ENCODE measurements at regions not wholly inside any gene's neighbourhood (a gene's known extent, or its start where the extent isn't known, plus 50 kb on each side); places are given as distances from the start of the nearest gene placed in this dataset.

DNA sequence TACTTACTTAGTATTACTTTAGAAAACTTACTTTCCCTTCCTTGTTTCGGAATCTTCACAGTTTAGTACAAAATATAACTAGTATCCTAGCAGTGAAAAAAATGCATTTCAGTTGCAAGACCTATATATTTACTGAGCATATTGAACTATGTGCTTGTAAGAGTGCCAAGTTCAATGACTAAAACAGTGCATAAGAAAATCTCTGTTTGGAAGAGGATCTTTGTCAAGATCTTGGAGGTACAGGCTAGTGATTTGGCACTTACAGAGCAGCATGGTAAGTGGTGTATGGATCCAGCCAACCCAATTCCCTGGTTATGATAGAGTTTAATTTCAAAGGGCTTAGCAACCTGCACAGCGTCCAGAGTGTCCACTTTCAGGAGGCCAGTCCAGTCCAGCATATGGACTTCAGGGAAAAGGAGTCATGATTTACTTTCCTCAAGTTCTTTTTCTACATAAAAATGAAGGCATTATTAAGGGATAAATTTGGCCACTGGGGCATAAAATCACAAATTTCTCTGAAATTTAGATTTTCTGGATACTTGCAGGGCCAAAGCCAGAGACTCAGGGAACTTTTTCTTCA lies 625.8 kb upstream of the BCHE start:
- no peaks in the 10 kb centered on the region for H3K4me1 ChIP-seq (ENCODE audit: control insufficient read depth, insufficient read depth, low read length)
- no peak overlapping the region for H3K4me2 ChIP-seq (ENCODE audit: low read depth, low read length)
- no peak overlapping the region for H3K14ac ChIP-seq (replicated peaks; ENCODE audit: low read depth, low read length)
- ChIA-PET CTCF (no interaction called here), POLR2A (ENCODE audit: unreplicated experiment) (no interaction called here)
- no peak overlapping the region for H3K4ac ChIP-seq (ENCODE audit: low read depth, low read length)
- no peak overlapping the region for H4K5ac ChIP-seq (ENCODE audit: low read depth, low read length)
- no peaks in the 10 kb centered on the region for H3K36me3 ChIP-seq (ENCODE audit: control insufficient read depth, insufficient read depth, low read length)
- in situ Hi-C loops (cut with MboI; ENCODE audit: low sequenced_read_pairs), result no loop called here
- ATAC-seq (ENCODE audit: low read depth) (no peak), DNase-seq (no peak)
- intact Hi-C loops (cut with micrococcal nuclease), result no loop called here
- WGBS, 2 experiments (ENCODE audit: extremely low coverage in 2 of 2, insufficient read length in 1 of 2), result no CpG with 5 or more reads among the region's 2 CpGs
- H2BK15ac ChIP-seq (ENCODE audit: low read depth, low read length), result no peak overlapping the region
- no peaks in the 10 kb centered on the region for H3K79me1 ChIP-seq (ENCODE audit: low read depth in 1 of 2, low read length in 2 of 2)
- no peak overlapping the region for H3K9ac ChIP-seq (ENCODE audit: low read depth, low read length)
- no peak overlapping the region for H2AFZ ChIP-seq (replicated peaks; ENCODE audit: low read length, poor library complexity)
- no peak overlapping the region for H4K8ac ChIP-seq (ENCODE audit: low read depth in 2 of 2, low read length in 2 of 2)
- no TSS peak for BruUV-seq (replicated peaks)
- no peak overlapping the region for H2BK20ac ChIP-seq (ENCODE audit: low read depth, low read length)
- H2AK5ac ChIP-seq (ENCODE audit: low read depth, low read length), result no peak overlapping the region
- H3K27ac ChIP-seq (ENCODE audit: insufficient read depth, low read length), result no peak overlapping the region
- H2AK9ac ChIP-seq (replicated peaks; ENCODE audit: low read depth, low read length, poor library complexity), result no peak overlapping the region
- TF ChIP-seq, protein P1, sequence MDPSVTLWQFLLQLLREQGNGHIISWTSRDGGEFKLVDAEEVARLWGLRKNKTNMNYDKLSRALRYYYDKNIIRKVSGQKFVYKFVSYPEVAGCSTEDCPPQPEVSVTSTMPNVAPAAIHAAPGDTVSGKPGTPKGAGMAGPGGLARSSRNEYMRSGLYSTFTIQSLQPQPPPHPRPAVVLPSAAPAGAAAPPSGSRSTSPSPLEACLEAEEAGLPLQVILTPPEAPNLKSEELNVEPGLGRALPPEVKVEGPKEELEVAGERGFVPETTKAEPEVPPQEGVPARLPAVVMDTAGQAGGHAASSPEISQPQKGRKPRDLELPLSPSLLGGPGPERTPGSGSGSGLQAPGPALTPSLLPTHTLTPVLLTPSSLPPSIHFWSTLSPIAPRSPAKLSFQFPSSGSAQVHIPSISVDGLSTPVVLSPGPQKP (IDR thresholded peaks at IDR 0.05; ENCODE audit: borderline replicate concordance, low read depth, low read length), result no peak
- no peak for TF ChIP-seq RCOR1 (IDR thresholded peaks at IDR 0.05; ENCODE audit: insufficient replicate concordance, low read length)
- TF ChIP-seq CEBPB (IDR thresholded peaks at IDR 0.05; ENCODE audit: low read depth, low read length), result no peak
- TF ChIP-seq, protein P2, sequence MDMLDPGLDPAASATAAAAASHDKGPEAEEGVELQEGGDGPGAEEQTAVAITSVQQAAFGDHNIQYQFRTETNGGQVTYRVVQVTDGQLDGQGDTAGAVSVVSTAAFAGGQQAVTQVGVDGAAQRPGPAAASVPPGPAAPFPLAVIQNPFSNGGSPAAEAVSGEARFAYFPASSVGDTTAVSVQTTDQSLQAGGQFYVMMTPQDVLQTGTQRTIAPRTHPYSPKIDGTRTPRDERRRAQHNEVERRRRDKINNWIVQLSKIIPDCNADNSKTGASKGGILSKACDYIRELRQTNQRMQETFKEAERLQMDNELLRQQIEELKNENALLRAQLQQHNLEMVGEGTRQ (IDR thresholded peaks at IDR 0.05; ENCODE audit: low read depth, low read length), result no peak
- TF ChIP-seq BHLHE40 (IDR thresholded peaks at IDR 0.05; ENCODE audit: low read depth, low read length), result no peak
- no peak overlapping the region for H2BK5ac ChIP-seq (ENCODE audit: low read depth, low read length, poor library complexity, severe bottlenecking)
- no peak overlapping the region for H3K56ac ChIP-seq (ENCODE audit: extremely low read depth, insufficient read depth, low read length)
- no peaks in the 10 kb centered on the region for H3K9me3 ChIP-seq (ENCODE audit: control insufficient read depth, insufficient read depth, low read length)
- H3K23ac ChIP-seq (ENCODE audit: low read depth, low read length), result no peak overlapping the region
- dilution Hi-C loops (cut with HindIII; ENCODE audit: low sequenced_read_pairs, unreplicated experiment), result no loop called here
- H3K27me3 ChIP-seq (ENCODE audit: control insufficient read depth, insufficient read depth, low read length), result no peaks in the 10 kb centered on the region
- no peak overlapping the region for H3K18ac ChIP-seq (ENCODE audit: low read depth, low read length)
- no peak overlapping the region for H3K4me3 ChIP-seq (ENCODE audit: insufficient read depth, low read depth, low read length)
- no peaks in the 10 kb centered on the region for H3K9me1 ChIP-seq (ENCODE audit: insufficient read depth, low read length)
- no peaks in the 10 kb centered on the region for H4K20me1 ChIP-seq (ENCODE audit: insufficient read depth, low read length)
- H4K91ac ChIP-seq (ENCODE audit: insufficient read depth, low read depth, low read length), result no peak overlapping the region
- no peak overlapping the region for H2BK120ac ChIP-seq (ENCODE audit: low read depth, low read length)

Data from IMR-90 (cell line).